ENCODE measurements at regions not wholly inside any gene's neighbourhood (a gene's known extent, or its start where the extent isn't known, plus 50 kb on each side); places are given as distances from the start of the nearest gene placed in this dataset.
A peak's percentile ranks its signal among the peaks of the same experiment; 100 is the strongest.

GRCh38 chr3:43783987-43784639 is 93.4 kb downstream of the ABHD5 start:
- H3K4me3 Mint-ChIP-seq, result no peak overlapping the region
- DNase-seq, result no peak
- no peaks in the 10 kb centered on the region for H3K36me3 Mint-ChIP-seq (ENCODE audit: low read depth)
- peaks cover 6% of the 10 kb centered on the region for H3K27me3 Mint-ChIP-seq (ENCODE audit: insufficient read depth)
- no peak overlapping the region for H3K27ac Mint-ChIP-seq
- no peak for TF ChIP-seq CTCF (IDR thresholded peaks at IDR 0.05)
- no peaks in the 10 kb centered on the region for H3K9me3 Mint-ChIP-seq
- H3K4me1 Mint-ChIP-seq (ENCODE audit: low read depth), result peaks cover 8% of the 10 kb centered on the region

DNA sequence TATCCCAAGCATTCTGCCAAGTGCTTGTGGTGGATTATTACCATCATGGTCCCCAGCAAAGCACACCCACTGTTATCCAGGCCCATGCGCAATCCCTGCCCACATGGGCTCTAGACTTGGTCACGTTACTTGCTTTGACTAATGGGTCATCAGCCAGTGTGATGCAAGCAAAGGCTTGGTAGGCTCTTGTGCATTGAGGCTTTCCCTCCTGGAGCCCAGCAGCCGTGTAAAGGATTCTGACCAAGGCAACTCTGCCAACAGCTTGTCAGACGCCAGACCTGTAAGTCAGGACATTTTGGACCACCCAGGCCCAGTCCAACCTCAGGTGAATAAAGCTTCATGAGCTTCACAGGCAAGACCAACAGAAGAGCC is 93.9 kb downstream of the ABHD5 start:
- H3K27ac Mint-ChIP-seq, result no peak overlapping the region
- TF ChIP-seq CTCF (IDR thresholded peaks at IDR 0.05), result no peak
- H3K4me1 Mint-ChIP-seq (ENCODE audit: low read depth), result peaks cover 8% of the 10 kb centered on the region
- no peak overlapping the region for H3K4me3 Mint-ChIP-seq
- no peaks in the 10 kb centered on the region for H3K36me3 Mint-ChIP-seq (ENCODE audit: low read depth)
- H3K27me3 Mint-ChIP-seq (ENCODE audit: insufficient read depth), result peaks cover 10% of the 10 kb centered on the region
- H3K9me3 Mint-ChIP-seq, result no peaks in the 10 kb centered on the region
- no peak for DNase-seq

GRCh38 chr3:43785551-43785950 is 94.8 kb downstream of the ABHD5 start:
- DNase-seq, result peak; percentile 38
- peaks cover 8% of the 10 kb centered on the region for H3K4me1 Mint-ChIP-seq (ENCODE audit: low read depth)
- no peak overlapping the region for H3K4me3 Mint-ChIP-seq
- no peaks in the 10 kb centered on the region for H3K9me3 Mint-ChIP-seq
- no peak for TF ChIP-seq CTCF (IDR thresholded peaks at IDR 0.05)
- no peaks in the 10 kb centered on the region for H3K36me3 Mint-ChIP-seq (ENCODE audit: low read depth)
- no peak overlapping the region; the same call in 1 of the 2 replicates for H3K27ac Mint-ChIP-seq
- H3K27me3 Mint-ChIP-seq (ENCODE audit: insufficient read depth), result peaks cover 16% of the 10 kb centered on the region

- DNase-seq, result no peak
- Mint-ChIP-seq H3K36me3 (ENCODE audit: low read depth) (no peaks in the 10 kb centered on the region), H3K27me3 (ENCODE audit: insufficient read depth) (peaks cover 19% of the 10 kb centered on the region), H3K4me3 (no peak overlapping the region), H3K9me3 (no peaks in the 10 kb centered on the region), H3K4me1 (ENCODE audit: low read depth) (peaks cover 8% of the 10 kb centered on the region), H3K27ac (no peak overlapping the region)
- no peak for TF ChIP-seq CTCF (IDR thresholded peaks at IDR 0.05)
These were observed 95.4 kb downstream of the ABHD5 start for GRCh38 chr3:43786102-43786501.

DNA sequence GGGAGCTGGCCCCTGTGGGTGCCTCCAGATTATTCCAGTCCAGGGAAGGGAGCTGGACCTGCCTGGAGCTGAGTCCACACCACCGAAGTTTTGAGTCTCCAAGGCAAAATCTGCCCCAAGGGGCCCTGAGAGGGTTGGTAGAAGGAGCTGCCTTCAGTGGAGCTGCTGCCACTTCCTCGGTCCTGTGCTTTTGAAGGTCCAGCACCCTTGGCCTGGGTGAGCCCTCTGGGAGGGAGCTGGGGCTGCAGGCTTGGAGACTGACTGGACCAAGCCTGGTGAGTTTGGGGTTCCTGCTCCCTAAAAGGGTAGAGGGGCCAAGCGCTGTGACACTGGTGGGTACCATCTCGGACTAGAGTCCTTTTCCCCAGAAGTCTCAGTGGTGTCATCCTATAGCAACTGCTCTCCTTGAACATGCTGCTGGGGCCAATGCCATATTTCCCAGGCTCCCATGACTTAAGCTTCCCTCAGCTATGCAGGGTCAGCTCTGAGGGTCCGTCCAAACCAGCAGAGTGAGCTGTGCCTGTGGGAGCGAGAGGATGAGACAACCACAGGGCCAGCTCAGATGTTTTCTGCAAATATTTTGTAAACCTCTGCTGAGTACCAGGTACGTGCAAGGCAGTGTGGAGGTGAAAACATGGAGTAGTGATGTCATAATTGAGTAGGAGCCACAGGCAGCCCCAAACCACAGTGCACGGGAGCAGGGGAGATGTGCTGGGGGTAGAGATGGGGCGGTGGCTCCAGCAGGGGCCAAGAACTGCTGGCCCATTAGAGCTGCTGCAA is 96.0 kb downstream of the ABHD5 start:
- H3K4me1 Mint-ChIP-seq (ENCODE audit: low read depth), result peaks cover 8% of the 10 kb centered on the region
- no peaks in the 10 kb centered on the region for H3K36me3 Mint-ChIP-seq (ENCODE audit: low read depth)
- H3K27ac Mint-ChIP-seq, result no peak overlapping the region
- H3K4me3 Mint-ChIP-seq, result no peak overlapping the region
- H3K27me3 Mint-ChIP-seq (ENCODE audit: insufficient read depth), result peaks cover 23% of the 10 kb centered on the region
- no peaks in the 10 kb centered on the region for H3K9me3 Mint-ChIP-seq
- DNase-seq, result no peak
- no peak for TF ChIP-seq CTCF (IDR thresholded peaks at IDR 0.05)
